ENCODE measurements at regions not wholly inside any gene's neighbourhood (a gene's known extent, or its start where the extent isn't known, plus 50 kb on each side); places are given as distances from the start of the nearest gene placed in this dataset.

DNA sequence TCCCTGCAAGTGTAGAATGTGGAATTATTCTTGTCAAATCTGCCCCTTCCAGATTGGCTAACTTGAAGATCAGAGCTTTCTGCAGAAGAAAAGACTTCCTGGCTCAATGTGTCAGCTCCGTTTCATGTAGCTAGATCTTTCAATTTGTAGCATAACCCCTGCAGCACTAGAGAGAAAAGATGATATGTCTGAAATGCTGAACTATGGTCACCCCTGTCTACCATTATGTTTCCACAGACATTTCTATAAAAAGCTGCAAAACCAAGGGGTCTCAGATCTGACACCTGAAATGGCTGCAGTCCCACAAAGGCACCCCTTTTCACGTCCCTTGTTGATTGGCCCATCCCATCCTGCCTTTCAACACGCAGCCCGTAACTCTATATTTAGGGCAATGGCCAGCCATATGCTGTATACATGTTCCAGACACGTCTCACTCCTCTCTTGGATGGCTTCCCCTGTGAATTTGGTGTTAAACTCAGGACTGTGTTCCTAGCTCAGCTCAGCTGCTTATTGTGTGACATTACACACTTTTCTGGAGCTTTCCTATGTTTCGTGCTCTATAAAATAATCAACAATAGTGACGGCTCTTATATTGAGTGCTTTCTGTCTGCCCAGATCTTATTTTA is 648.6 kb upstream of the CELF2 start:
- no peaks in the 10 kb centered on the region for H3K9me3 ChIP-seq (ENCODE audit: insufficient read depth, low read length)
- H3K79me2 ChIP-seq (ENCODE audit: insufficient read depth, low read length), result no peaks in the 10 kb centered on the region
- H3K27me3 ChIP-seq (ENCODE audit: low read length), result no peaks in the 10 kb centered on the region
- H3K4me2 ChIP-seq (ENCODE audit: low read depth, low read length, poor library complexity, severe bottlenecking), result no peak overlapping the region
- no peaks in the 10 kb centered on the region for H3K9me2 ChIP-seq (replicated peaks; ENCODE audit: insufficient read depth, low read length)
- H3K4me3 ChIP-seq (ENCODE audit: insufficient read depth, low read length, poor library complexity, severe bottlenecking), result no peak overlapping the region
- no peak overlapping the region for H3K9ac ChIP-seq (ENCODE audit: low read length)
- H4K20me1 ChIP-seq (ENCODE audit: low read depth, low read length), result no peaks in the 10 kb centered on the region
- H2AFZ ChIP-seq (ENCODE audit: low read depth, low read length, severe bottlenecking), result no peak overlapping the region
- H3F3A ChIP-seq (ENCODE audit: insufficient read depth), result no peaks in the 10 kb centered on the region
- no peak for TF ChIP-seq EZH2phosphoT487 (conservative IDR thresholded peaks at IDR 0.05; ENCODE audit: low read length)
- no peaks in the 10 kb centered on the region for H3K36me3 ChIP-seq (ENCODE audit: low read length)
- no peak overlapping the region for H3K27ac ChIP-seq (ENCODE audit: low read depth, low read length)

GRCh38 chr10:10385831-10386230 is 631.8 kb upstream of the CELF2 start:
- Histone ChIP-seq H4K20me1 (ENCODE audit: low read depth, low read length) (no peaks in the 10 kb centered on the region), H3K9me2 (replicated peaks; ENCODE audit: insufficient read depth, low read length) (no peaks in the 10 kb centered on the region), H3K4me2 (ENCODE audit: low read depth, low read length, poor library complexity, severe bottlenecking) (no peak overlapping the region), H3K36me3 (ENCODE audit: low read length) (no peaks in the 10 kb centered on the region), H3K9me3 (ENCODE audit: insufficient read depth, low read length) (no peaks in the 10 kb centered on the region), H3K9ac (ENCODE audit: low read length) (no peak overlapping the region), H2AFZ (ENCODE audit: low read depth, low read length, severe bottlenecking) (no peak overlapping the region), H3K27me3 (ENCODE audit: low read length) (no peaks in the 10 kb centered on the region), H3K27ac (ENCODE audit: low read depth, low read length) (no peak overlapping the region), H3K4me3 (ENCODE audit: insufficient read depth, low read length, poor library complexity, severe bottlenecking) (no peak overlapping the region), H3K79me2 (ENCODE audit: insufficient read depth, low read length) (no peaks in the 10 kb centered on the region), H3F3A (ENCODE audit: insufficient read depth) (no peaks in the 10 kb centered on the region)
- TF ChIP-seq CTCF (IDR thresholded peaks at IDR 0.05; ENCODE audit: insufficient read depth, low read length, poor library complexity, severe bottlenecking) (no peak), EZH2phosphoT487 (conservative IDR thresholded peaks at IDR 0.05; ENCODE audit: low read length) (no peak)

- Histone ChIP-seq H3K27ac (ENCODE audit: low read depth, low read length) (no peak overlapping the region), H3K9me3 (ENCODE audit: insufficient read depth, low read length) (no peaks in the 10 kb centered on the region), H3K27me3 (ENCODE audit: low read length) (no peaks in the 10 kb centered on the region), H4K20me1 (ENCODE audit: low read depth, low read length) (no peaks in the 10 kb centered on the region), H3K9me2 (replicated peaks; ENCODE audit: insufficient read depth, low read length) (no peaks in the 10 kb centered on the region), H3K9ac (ENCODE audit: low read length) (no peak overlapping the region), H3K79me2 (ENCODE audit: insufficient read depth, low read length) (no peaks in the 10 kb centered on the region), H3K4me3 (ENCODE audit: insufficient read depth, low read length, poor library complexity, severe bottlenecking) (no peak overlapping the region), H2AFZ (ENCODE audit: low read depth, low read length, severe bottlenecking) (no peak overlapping the region), H3K36me3 (ENCODE audit: low read length) (no peaks in the 10 kb centered on the region), H3K4me2 (ENCODE audit: low read depth, low read length, poor library complexity, severe bottlenecking) (no peak overlapping the region), H3F3A (ENCODE audit: insufficient read depth) (no peaks in the 10 kb centered on the region)
- TF ChIP-seq EZH2phosphoT487 (conservative IDR thresholded peaks at IDR 0.05; ENCODE audit: low read length) (no peak), CTCF (IDR thresholded peaks at IDR 0.05; ENCODE audit: insufficient read depth, low read length, poor library complexity, severe bottlenecking) (no peak)
Observed at GRCh38 chr10:10389182-10389581, 628.5 kb upstream of the CELF2 start.

DNA sequence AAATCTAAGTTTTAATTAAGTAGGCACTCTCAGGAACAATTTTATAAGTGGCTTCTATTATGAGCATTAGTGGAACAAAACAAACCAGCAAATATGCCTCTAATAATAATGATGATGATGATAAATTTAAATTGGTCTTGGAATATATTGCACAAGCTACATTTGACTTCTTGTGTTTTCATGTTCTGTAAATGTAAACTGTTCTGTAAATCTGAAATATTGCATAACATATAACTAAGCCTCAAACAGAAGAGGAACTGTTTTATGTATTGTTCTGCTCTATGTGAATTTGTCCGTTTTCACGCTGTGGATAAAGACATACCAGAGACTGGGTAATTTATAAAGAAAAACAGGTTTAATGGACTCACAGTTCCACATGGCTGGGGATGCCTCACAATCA is 625.2 kb upstream of the CELF2 start:
- no peaks in the 10 kb centered on the region for H3K9me2 ChIP-seq (replicated peaks; ENCODE audit: insufficient read depth, low read length)
- no peak overlapping the region for H3K4me3 ChIP-seq (ENCODE audit: insufficient read depth, low read length, poor library complexity, severe bottlenecking)
- H4K20me1 ChIP-seq (ENCODE audit: low read depth, low read length), result no peaks in the 10 kb centered on the region
- no peak overlapping the region for H2AFZ ChIP-seq (ENCODE audit: low read depth, low read length, severe bottlenecking)
- no peaks in the 10 kb centered on the region for H3K9me3 ChIP-seq (ENCODE audit: insufficient read depth, low read length)
- no peak overlapping the region for H3K4me2 ChIP-seq (ENCODE audit: low read depth, low read length, poor library complexity, severe bottlenecking)
- no peaks in the 10 kb centered on the region for H3K27me3 ChIP-seq (ENCODE audit: low read length)
- no peaks in the 10 kb centered on the region for H3F3A ChIP-seq (ENCODE audit: insufficient read depth)
- H3K27ac ChIP-seq (ENCODE audit: low read depth, low read length), result no peak overlapping the region
- H3K79me2 ChIP-seq (ENCODE audit: insufficient read depth, low read length), result no peaks in the 10 kb centered on the region
- no peaks in the 10 kb centered on the region for H3K36me3 ChIP-seq (ENCODE audit: low read length)
- TF ChIP-seq EZH2phosphoT487 (conservative IDR thresholded peaks at IDR 0.05; ENCODE audit: low read length), result no peak
- TF ChIP-seq CTCF (IDR thresholded peaks at IDR 0.05; ENCODE audit: insufficient read depth, low read length, poor library complexity, severe bottlenecking), result no peak
- no peak overlapping the region for H3K9ac ChIP-seq (ENCODE audit: low read length)
